RWPE1 (cell line): ENCODE measurements at regions not wholly inside any gene's neighbourhood (a gene's known extent, or its start where the extent isn't known, plus 50 kb on each side); places are given as distances from the start of the nearest gene placed in this dataset.
"Not testable (repeated sequence)": the region's sequence is repeated elsewhere in the genome, so short reads cannot be mapped to it uniquely, and the experiment has no call there.

Experiments
- CTCF ChIA-PET: fragments of 350-600 bp; sonication (Branson Sonifier 250); formaldehyde crosslinking; extraction: SDS; loops from one replicate; lab custom pipeline; 2021; lab: Yijun Ruan, JAX
- POLR2A ChIA-PET: fragments of 400-600 bp; formaldehyde crosslinking; extraction: SDS; loops from one replicate; lab custom pipeline; 2020; ENCODE audit warnings: antibody characterized with exemption; ENCODE audit not compliant: low non-redundant PET; lab: Yijun Ruan, JAX
- DNase-seq: peaks from one replicate; pipeline ENCODE4 v3.0.0; 2012; ENCODE audit warnings: low spot score
- H3K27ac ChIP-seq: fragments of 450-650 bp; 2 replicates; pipeline ENCODE4 v1.5.1; 2017
- TF ChIP-seq, protein P1 (sequence below): fragments of 450-650 bp; conservative IDR thresholded peaks from 2 replicates; pipeline ENCODE4 v1.5.1; 2017; ENCODE audit warnings: low read depth, mild to moderate bottlenecking

DNA sequence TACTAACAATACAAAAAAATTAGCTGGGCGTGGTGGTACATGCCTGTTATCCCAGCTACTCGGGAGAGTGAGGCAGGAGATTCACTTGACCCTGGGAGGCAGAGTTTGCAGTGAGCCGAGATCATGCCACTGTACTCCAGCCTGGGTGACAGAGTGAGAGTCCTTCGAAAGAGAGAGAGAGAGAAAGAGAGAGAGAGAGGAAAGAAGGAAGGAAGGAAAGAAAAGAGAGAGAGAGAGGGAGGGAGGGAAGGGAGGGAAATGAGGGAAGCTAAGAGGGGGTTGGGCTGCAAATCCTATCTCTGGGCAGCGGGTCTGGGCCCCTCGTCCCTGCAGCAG is 59.9 kb upstream of the TFRC start:
- TF ChIP-seq, protein P1, sequence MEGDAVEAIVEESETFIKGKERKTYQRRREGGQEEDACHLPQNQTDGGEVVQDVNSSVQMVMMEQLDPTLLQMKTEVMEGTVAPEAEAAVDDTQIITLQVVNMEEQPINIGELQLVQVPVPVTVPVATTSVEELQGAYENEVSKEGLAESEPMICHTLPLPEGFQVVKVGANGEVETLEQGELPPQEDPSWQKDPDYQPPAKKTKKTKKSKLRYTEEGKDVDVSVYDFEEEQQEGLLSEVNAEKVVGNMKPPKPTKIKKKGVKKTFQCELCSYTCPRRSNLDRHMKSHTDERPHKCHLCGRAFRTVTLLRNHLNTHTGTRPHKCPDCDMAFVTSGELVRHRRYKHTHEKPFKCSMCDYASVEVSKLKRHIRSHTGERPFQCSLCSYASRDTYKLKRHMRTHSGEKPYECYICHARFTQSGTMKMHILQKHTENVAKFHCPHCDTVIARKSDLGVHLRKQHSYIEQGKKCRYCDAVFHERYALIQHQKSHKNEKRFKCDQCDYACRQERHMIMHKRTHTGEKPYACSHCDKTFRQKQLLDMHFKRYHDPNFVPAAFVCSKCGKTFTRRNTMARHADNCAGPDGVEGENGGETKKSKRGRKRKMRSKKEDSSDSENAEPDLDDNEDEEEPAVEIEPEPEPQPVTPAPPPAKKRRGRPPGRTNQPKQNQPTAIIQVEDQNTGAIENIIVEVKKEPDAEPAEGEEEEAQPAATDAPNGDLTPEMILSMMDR = no peak
- peak overlapping the region; percentile 81 for H3K27ac ChIP-seq
- DNase-seq = no peak
- POLR2A ChIA-PET = interaction anchor here (0.5 kb wide), 1 partner anchor 28 kb away, joined by 5 read pairs; no protein-coding TSS in a partner anchor
- CTCF ChIA-PET = no interaction called here

DNA sequence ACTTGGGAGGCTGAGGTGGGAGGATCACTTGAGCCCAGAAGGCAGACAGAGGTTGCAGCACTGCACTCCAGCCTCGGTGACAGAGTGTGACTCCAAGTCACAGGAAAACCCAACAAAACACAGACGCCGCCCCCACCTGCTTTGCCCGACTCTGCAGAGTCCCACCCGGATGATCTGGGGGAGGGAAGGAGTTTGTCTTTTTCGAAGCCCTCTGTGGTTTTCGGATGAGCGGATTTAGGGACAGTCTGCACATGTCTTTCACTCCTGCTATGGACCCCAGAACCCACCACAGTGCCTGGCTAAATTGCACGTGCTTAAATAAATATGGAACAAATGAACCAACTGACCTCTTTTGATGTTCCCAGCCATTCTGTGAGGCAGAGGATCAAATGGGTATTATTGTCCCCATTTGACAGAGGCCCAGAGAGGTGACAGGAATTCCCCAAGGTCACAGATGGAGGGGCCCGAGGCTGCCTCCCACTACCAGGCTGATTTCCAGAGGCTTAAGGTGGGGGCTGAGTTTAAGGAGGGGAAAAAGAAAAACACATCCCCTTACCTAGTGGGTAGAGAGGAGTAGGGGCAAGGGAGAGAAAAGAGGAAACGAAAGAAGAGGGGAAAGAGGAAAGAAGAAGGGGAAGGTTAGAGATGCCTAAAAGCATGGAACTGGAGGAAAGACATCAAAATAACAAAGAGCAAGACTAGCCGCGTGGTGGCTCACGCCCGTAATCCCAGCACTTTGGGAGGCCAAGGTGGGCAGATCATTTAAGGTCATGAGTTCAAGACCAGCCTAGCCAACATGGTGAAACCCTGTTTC is 59.4 kb upstream of the TFRC start:
- DNase-seq = no peak
- ChIA-PET CTCF (no interaction called here), POLR2A (no interaction called here)
- TF ChIP-seq, protein P1 = no peak
- H3K27ac ChIP-seq = peak overlapping the region; percentile 81

DNA sequence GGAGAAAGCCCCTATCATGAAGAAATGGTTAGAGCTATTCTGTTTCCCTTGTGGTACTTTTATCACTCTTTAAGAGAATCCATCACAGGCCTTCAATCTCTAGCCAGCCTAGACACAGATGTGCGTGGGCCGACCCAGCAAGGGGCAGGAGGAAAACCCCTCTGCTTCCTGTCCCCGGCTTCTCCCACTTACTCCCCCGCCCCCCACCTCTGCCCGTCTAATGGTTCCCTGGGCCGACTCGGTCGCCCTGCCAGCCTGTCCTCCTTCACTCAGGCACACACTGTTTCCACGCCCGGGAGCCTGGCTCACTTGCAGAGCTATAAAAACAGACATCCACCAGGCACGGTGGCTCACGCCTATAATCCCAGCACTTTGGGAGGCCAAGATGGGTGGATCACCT is 58.3 kb upstream of the TFRC start:
- TF ChIP-seq, protein P1 = no peak
- ChIA-PET CTCF (no interaction called here), POLR2A (no interaction called here)
- peak overlapping the region; percentile 35 for H3K27ac ChIP-seq
- DNase-seq = no peak

DNA sequence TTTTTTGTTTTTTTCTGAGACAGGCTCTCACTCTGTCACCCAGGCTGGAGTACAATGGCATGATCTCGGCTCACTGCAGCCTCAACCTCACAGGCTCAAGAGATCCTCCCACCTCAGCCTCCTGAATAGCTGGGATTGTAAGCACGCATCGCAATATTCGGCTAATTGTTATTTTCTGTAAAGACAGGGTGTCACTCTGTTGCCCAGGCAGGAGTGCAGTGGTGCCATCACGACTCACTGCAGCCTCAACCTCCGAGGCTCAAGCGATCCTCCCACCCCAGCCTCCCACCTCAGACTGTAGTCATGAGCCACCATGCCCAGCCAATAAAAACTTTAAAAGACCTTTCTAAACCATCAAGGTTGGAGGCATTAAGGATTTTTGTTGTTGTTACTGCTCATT is 57.4 kb upstream of the TFRC start:
- ChIA-PET CTCF (no interaction called here), POLR2A (no interaction called here)
- DNase-seq = no peak
- TF ChIP-seq, protein P1 = no peak
- peak overlapping the region; percentile 83 for H3K27ac ChIP-seq

DNA sequence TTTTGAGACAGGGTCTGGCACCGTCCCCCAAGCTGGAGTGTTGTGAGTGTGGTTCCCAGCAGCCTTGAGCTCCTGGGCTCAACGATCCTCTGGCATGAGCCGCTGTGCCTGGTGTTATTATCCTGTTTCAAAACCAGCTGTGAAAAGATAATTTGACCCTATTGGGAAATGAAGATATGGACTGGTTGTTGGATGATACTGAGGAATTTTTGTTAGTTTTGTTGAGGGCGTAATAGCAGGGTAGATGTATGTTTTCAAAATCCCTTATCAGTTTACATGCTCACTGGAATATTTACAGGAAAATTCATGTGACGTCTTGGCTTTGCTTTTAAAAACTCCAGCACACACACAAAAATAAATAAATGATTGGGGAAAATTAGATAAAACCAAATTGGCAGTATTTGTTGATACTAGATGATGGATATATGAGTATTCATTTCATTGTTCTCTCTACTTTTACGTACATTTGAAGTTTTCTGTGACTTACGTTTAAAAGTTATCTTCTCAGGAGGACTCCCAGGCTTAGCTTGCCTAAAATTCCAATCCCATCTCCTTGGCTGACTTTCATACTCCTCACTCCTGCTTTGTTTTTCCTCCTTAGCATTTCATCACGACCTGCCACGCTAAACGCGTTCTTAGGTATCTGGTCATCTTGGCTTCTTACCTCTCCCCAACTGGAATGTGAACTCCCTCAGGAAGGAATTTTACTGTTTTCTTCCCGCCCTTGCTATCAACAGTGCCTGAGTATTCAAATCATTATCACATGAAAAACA is 56.8 kb upstream of the TFRC start:
- H3K27ac ChIP-seq = peak overlapping the region; percentile 97
- DNase-seq = peak; percentile 67
- TF ChIP-seq, protein P1 = no peak
- ChIA-PET CTCF (interaction anchor here (0.7 kb wide), 1 partner anchor 48 kb away, joined by 3 read pairs; no protein-coding TSS in a partner anchor), POLR2A (no interaction called here)

DNA sequence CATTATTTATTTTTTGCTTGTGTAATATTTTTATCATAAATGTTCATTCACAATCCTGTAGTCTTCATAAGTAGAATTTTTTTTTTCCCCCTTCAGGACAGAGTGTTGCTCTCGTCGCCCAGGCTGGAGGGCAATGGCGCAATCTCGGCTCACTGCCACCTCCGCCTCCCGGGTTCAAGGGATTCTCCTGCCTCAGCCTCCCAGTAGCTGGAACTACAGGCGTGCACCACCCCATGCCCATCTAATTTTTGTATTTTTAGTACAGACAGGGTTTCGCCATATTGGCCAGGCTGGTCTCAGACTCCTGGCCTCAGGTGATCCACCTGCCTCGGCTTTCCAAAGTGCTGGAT is 54.7 kb upstream of the TFRC start:
- POLR2A ChIA-PET, DNase-seq: not testable (repeated sequence)
- H3K27ac ChIP-seq = peak overlapping the region; percentile 97
- CTCF ChIA-PET = interaction anchor here (0.7 to 0.8 kb wide), 2 partner anchors 56 to 104 kb away, joined by 3 read pairs; no protein-coding TSS in a partner anchor
